ENCODE measurements at regions not wholly inside any gene's neighbourhood (a gene's known extent, or its start where the extent isn't known, plus 50 kb on each side); places are given as distances from the start of the nearest gene placed in this dataset.

GRCh38 chr13:86918682-86919081 lies 752.5 kb upstream of the SLITRK5 start:
- TF ChIP-seq TAF1 (IDR thresholded peaks at IDR 0.05; ENCODE audit: borderline replicate concordance, insufficient read depth, low read length) (no peak), POLR2AphosphoS5 (IDR thresholded peaks at IDR 0.05; ENCODE audit: low read depth, low read length) (no peak), SIN3A (IDR thresholded peaks at IDR 0.05; ENCODE audit: borderline replicate concordance, insufficient read depth, low read length) (no peak), REST (IDR thresholded peaks at IDR 0.05; ENCODE audit: insufficient read depth in 1 of 2, low read depth in 2 of 2, low read length in 2 of 2) (no peak), FOXP2 (optimal IDR thresholded peaks at IDR 0.05; ENCODE audit: borderline replicate concordance, extremely low read depth, extremely low read length, insufficient read depth) (no peak)
